A673 (cell line): ENCODE measurements at regions not wholly inside any gene's neighbourhood (a gene's known extent, or its start where the extent isn't known, plus 50 kb on each side); places are given as distances from the start of the nearest gene placed in this dataset.

Experiments used
- BruUV-seq: library from RNA; stranded (reverse); fragments of 400-500 nt; replicated peaks from 2 replicates; lab custom pipeline; 2021; lab: Mats Ljungman, UMichigan
- CTCF ChIA-PET: fragments of 300-600 bp; sonication (Branson Sonifier 250); formaldehyde crosslinking; loops from one replicate; lab custom pipeline; 2022; ENCODE audit warnings: antibody characterized with exemption; lab: Charles Lee
- POLR2A ChIA-PET: fragments of 300-600 bp; sonication (Branson Sonifier 250); formaldehyde crosslinking; loops from one replicate; lab custom pipeline; 2022; ENCODE audit warnings: antibody characterized with exemption; ENCODE audit not compliant: low non-redundant PET; lab: Charles Lee
- DNase-seq: peaks from one replicate; pipeline ENCODE4 v3.0.0-alpha.2; 2015; ENCODE audit warnings: low spot score
- H3K27ac ChIP-seq: fragments of 200-600 bp; sonication (generic); 2 replicates; pipeline ENCODE4 v1.5.1; 2016; ENCODE audit warnings: mixed run types, low read depth, mild to moderate bottlenecking, mixed read lengths, antibody characterized with exemption, low read length; ENCODE audit not compliant: poor library complexity, severe bottlenecking
- H3K27me3 ChIP-seq: fragments of 200-600 bp; sonication (generic); replicated peaks from 2 replicates; pipeline ENCODE4 v1.6.1; 2017; ENCODE audit warnings: mixed run types, low read depth, mild to moderate bottlenecking, mixed read lengths, antibody characterized with exemption, low read length; ENCODE audit not compliant: insufficient read depth, poor library complexity
- H3K36me3 ChIP-seq: fragments of 200-600 bp; sonication (generic); 2 replicates; pipeline ENCODE4 v1.6.1; 2016; ENCODE audit warnings: mixed run types, mild to moderate bottlenecking, mixed read lengths, antibody characterized with exemption, low read length; ENCODE audit not compliant: insufficient read depth, poor library complexity, severe bottlenecking
- H3K4me1 ChIP-seq: fragments of 200-600 bp; sonication (generic); 2 replicates; pipeline ENCODE4 v1.6.1; 2017; ENCODE audit warnings: mixed run types, mild to moderate bottlenecking, mixed read lengths, antibody characterized with exemption, low read length; ENCODE audit not compliant: insufficient read depth, poor library complexity, severe bottlenecking
- H3K4me3 ChIP-seq: fragments of 200-600 bp; sonication (generic); 2 replicates; pipeline ENCODE4 v1.5.1; 2016; ENCODE audit warnings: low read depth, mixed run types, mild to moderate bottlenecking, mixed read lengths, low read length; ENCODE audit not compliant: poor library complexity, severe bottlenecking
- H3K9me3 ChIP-seq: fragments of 200-600 bp; sonication (generic); 2 replicates; pipeline ENCODE4 v1.6.1; 2016; ENCODE audit warnings: mixed run types, low read depth, mild to moderate bottlenecking, mixed read lengths, antibody characterized with exemption, low read length; ENCODE audit not compliant: poor library complexity, severe bottlenecking
- CTCF ChIP-seq: fragments of 300-800, 200-600 bp; sonication (generic); conservative IDR thresholded peaks from 2 replicates; pipeline ENCODE4 v1.5.1; 2017; ENCODE audit warnings: low read depth, mild to moderate bottlenecking, antibody characterized with exemption, low read length, moderate library complexity, mixed read lengths
- EZH2 ChIP-seq: fragments of 200-600 bp; sonication (generic); IDR thresholded peaks from 2 replicates; pipeline ENCODE4 v1.6.1; 2017; ENCODE audit warnings: borderline replicate concordance, low read depth, mild to moderate bottlenecking, mixed read lengths, antibody characterized with exemption, low read length; ENCODE audit not compliant: poor library complexity, severe bottlenecking
- intact Hi-C: fragments of 100-400 bp; cut with micrococcal nuclease; formaldehyde crosslinking; loops from one replicate; pipeline ENCODE4 v1.10.0; 2022; ENCODE audit not compliant: unreplicated experiment

- Histone ChIP-seq H3K4me1 (no peaks in the 10 kb centered on the region), H3K27ac (no peak overlapping the region), H3K4me3 (no peak overlapping the region), H3K27me3 (no peaks in the 10 kb centered on the region), H3K9me3 (no peaks in the 10 kb centered on the region), H3K36me3 (no peaks in the 10 kb centered on the region)
- ChIA-PET POLR2A (no interaction called here), CTCF (no interaction called here)
- BruUV-seq = no TSS peak
- DNase-seq = no peak
- TF ChIP-seq CTCF (no peak), EZH2 (no peak)
- intact Hi-C loops = no loop called here
Measured at GRCh38 chr16:54426553-54426849, 139.9 kb upstream of the IRX3 start.

- ChIA-PET POLR2A (no interaction called here), CTCF (no interaction called here)
- Histone ChIP-seq H3K27me3 (no peaks in the 10 kb centered on the region), H3K4me3 (no peak overlapping the region), H3K36me3 (no peaks in the 10 kb centered on the region), H3K27ac (no peak overlapping the region), H3K4me1 (no peaks in the 10 kb centered on the region), H3K9me3 (no peaks in the 10 kb centered on the region)
- DNase-seq = no peak
- intact Hi-C loops = no loop called here
- no TSS peak for BruUV-seq
- TF ChIP-seq EZH2 (no peak), CTCF (no peak)
Measured at GRCh38 chr16:54425681-54426552, 139.3 kb upstream of the IRX3 start.

GRCh38 chr16:54425068-54425467, 138.5 kb upstream of the IRX3 start:
- Histone ChIP-seq H3K27ac (no peak overlapping the region), H3K36me3 (no peaks in the 10 kb centered on the region), H3K4me3 (no peak overlapping the region), H3K27me3 (no peaks in the 10 kb centered on the region), H3K9me3 (no peaks in the 10 kb centered on the region), H3K4me1 (no peaks in the 10 kb centered on the region)
- no peak for TF ChIP-seq CTCF
- TF ChIP-seq EZH2 = no peak
- BruUV-seq = no TSS peak
- intact Hi-C loops = no loop called here
- no peak for DNase-seq
- ChIA-PET CTCF (no interaction called here), POLR2A (no interaction called here)
